ENCODE measurements at regions not wholly inside any gene's neighbourhood (a gene's known extent, or its start where the extent isn't known, plus 50 kb on each side); places are given as distances from the start of the nearest gene placed in this dataset.

DNA sequence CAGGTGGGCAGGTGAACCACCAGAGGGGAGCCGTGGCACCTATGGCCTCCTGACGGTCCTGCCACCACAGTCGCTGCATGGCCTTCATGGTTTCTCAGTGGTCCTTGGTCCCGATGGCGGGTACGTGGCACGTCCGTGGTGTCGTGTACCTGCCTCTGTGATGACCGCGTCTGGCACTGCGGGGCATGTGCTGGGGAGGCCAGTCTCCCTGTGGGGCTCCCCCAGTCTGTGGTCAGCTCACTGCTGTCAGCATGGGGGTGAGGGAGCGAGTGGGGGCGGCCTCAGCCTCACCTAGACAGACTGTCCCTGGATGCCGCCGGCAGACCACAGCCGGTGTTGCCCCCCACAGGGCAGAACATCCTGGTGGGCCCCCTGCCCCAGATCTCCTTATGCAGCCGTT lies 267.2 kb downstream of the SEC23A start:
- H3K27me3 Mint-ChIP-seq (ENCODE audit: low read depth): no peaks in the 10 kb centered on the region
- CTCF ChIA-PET: no interaction called here
- TF ChIP-seq TEAD1 (CRISPR knock-in tag; IDR thresholded peaks at IDR 0.05) (no peak), TP53 (CRISPR knock-in tag; IDR thresholded peaks at IDR 0.05) (no peak)
- H3K4me3 Mint-ChIP-seq: no peak overlapping the region
- no peaks in the 10 kb centered on the region for H3K9me3 Mint-ChIP-seq
- peaks cover 12% of the 10 kb centered on the region for H3K4me1 Mint-ChIP-seq
- no peak overlapping the region for H3K27ac Mint-ChIP-seq
- DNase-seq (ENCODE audit: low spot score): no peak
- POLR2A ChIA-PET: no interaction called here
- no peaks in the 10 kb centered on the region for H3K36me3 Mint-ChIP-seq
- ATAC-seq: no peak

DNA sequence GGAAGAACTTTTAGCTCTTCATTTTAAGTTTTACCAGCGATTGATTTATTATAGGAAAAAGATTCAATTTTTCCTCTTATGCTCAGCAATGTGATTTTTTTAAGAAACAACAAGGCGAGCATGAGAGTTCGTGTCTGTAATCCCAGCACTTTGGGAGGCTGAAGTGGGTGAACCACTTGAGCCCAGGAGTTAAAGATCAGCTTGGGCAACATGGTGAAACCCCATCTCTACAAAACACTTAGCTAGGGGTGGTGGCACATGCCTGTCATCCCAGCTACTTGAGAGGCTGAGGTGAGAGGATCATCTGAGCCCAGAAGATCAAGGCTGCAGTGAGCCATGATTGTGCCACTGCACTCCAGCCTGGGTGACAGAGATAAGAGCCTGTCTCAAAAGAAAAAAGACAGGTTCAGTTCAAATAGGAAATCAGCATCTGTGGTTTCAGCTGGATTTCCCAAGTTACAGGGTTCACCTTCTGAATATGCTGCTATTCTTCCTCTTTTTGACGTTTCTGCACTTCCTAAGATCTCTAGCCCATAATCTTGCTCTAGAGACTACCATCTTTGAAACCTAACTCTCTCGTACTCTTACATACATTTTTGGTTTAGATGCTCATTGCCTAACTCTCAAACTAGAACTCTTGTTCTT lies 274.7 kb downstream of the SEC23A start:
- peaks cover 7% of the 10 kb centered on the region for H3K4me1 Mint-ChIP-seq
- no peak for DNase-seq (ENCODE audit: low spot score)
- H3K27ac Mint-ChIP-seq: no peak overlapping the region
- no peak for TF ChIP-seq ZNF121 (CRISPR knock-in tag; IDR thresholded peaks at IDR 0.05)
- no peak for TF ChIP-seq FOXJ3 (CRISPR knock-in tag; IDR thresholded peaks at IDR 0.05; ENCODE audit: borderline replicate concordance)
- TF ChIP-seq AR (CRISPR knock-in tag; IDR thresholded peaks at IDR 0.05): no peak
- no peak for TF ChIP-seq ATF6 (CRISPR knock-in tag; IDR thresholded peaks at IDR 0.05)
- TF ChIP-seq CREM (CRISPR knock-in tag; IDR thresholded peaks at IDR 0.05): no peak
- no peak for TF ChIP-seq ZNF416 (CRISPR knock-in tag; IDR thresholded peaks at IDR 0.05)
- no peak for TF ChIP-seq ZNF396 (CRISPR knock-in tag; IDR thresholded peaks at IDR 0.05; ENCODE audit: borderline replicate concordance)
- no peak for TF ChIP-seq CREB1 (CRISPR knock-in tag; IDR thresholded peaks at IDR 0.05)
- no peak for TF ChIP-seq ATF3 (CRISPR knock-in tag; conservative IDR thresholded peaks at IDR 0.05)
- no peaks in the 10 kb centered on the region for H3K36me3 Mint-ChIP-seq
- ChIA-PET CTCF (no interaction called here), POLR2A (no interaction called here)
- no peak overlapping the region for H3K4me3 Mint-ChIP-seq
- H3K27me3 Mint-ChIP-seq (ENCODE audit: low read depth): no peaks in the 10 kb centered on the region; the same call in 1 of the 2 replicates
- no peak for ATAC-seq
- H3K9me3 Mint-ChIP-seq: no peaks in the 10 kb centered on the region

DNA sequence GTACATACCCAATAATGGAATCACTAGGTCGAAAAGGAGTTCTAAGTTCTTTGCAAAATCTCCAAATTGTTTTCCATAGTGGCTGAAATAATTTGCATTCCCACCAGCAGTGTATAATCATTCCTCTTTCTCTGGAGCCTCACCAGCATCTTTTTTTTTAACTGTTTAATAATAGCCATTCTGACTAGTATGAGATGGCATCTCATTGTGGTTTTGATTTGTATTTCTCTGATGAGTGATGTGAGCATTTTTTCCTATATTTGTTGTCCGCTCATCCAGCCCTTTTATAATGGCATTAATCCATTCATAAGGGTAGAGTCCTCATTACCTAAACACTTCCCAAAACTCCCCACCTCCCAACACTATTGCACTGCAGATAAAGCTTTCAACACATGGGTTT lies 278.3 kb downstream of the SEC23A start:
- peaks cover 7% of the 10 kb centered on the region for H3K4me1 Mint-ChIP-seq
- ChIA-PET CTCF (no interaction called here), POLR2A (no interaction called here)
- H3K27me3 Mint-ChIP-seq (ENCODE audit: low read depth): no peaks in the 10 kb centered on the region; the same call in 1 of the 2 replicates
- H3K36me3 Mint-ChIP-seq: peaks cover 5% of the 10 kb centered on the region
- ATAC-seq (no peak), DNase-seq (ENCODE audit: low spot score) (no peak)
- H3K4me3 Mint-ChIP-seq: no peak overlapping the region
- TF ChIP-seq MXD4 (CRISPR knock-in tag; IDR thresholded peaks at IDR 0.05; ENCODE audit: borderline replicate concordance) (no peak), SMAD4 (CRISPR knock-in tag; IDR thresholded peaks at IDR 0.05) (no peak), CBFB (CRISPR knock-in tag; IDR thresholded peaks at IDR 0.05; ENCODE audit: low read depth) (no peak), CTCF (IDR thresholded peaks at IDR 0.05) (no peak)
- no peak overlapping the region for H3K27ac Mint-ChIP-seq
- peaks cover 15% of the 10 kb centered on the region for H3K9me3 Mint-ChIP-seq

Data from WTC11 (cell line).